NT2/D1 (cell line): ENCODE measurements at regions not wholly inside any gene's neighbourhood (a gene's known extent, or its start where the extent isn't known, plus 50 kb on each side); places are given as distances from the start of the nearest gene placed in this dataset.

Experiments
- SUZ12 ChIP-seq: IDR thresholded peaks from 2 replicates; pipeline ENCODE4 v1.6.1; 2011; ENCODE audit not compliant: insufficient read length, insufficient read depth; ENCODE audit errors: extremely low read depth
- YY1 ChIP-seq: IDR thresholded peaks from 2 replicates; pipeline ENCODE4 v1.6.1; 2011; ENCODE audit not compliant: insufficient read length, insufficient read depth
- ZNF274 ChIP-seq: IDR thresholded peaks from 2 replicates; pipeline ENCODE4 v1.6.1; 2011; ENCODE audit warnings: mild to moderate bottlenecking, low read depth, low read length

DNA sequence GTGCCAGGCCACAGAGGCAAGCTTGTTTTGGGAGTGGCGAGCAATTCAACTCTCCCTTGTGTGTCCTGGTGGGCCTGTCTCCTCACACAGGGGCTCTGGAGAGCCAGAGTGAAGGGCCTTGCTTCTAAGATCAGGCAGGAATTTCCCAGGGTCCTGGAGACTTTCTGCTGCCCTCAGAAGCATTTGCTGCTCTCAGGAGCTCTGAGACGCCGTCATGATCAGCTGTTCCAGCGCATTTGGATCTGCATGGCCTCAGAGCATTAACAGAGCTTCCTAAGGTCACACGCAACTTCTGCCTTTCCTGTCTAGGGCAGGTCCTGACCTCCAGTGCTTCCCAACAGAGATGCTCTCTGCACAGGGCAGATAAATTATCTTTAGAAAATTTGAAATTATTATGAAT is 52.2 kb upstream of the C10orf90 start:
- TF ChIP-seq ZNF274 (no peak), SUZ12 (no peak), YY1 (no peak)
